ENCODE measurements at regions not wholly inside any gene's neighbourhood (a gene's known extent, or its start where the extent isn't known, plus 50 kb on each side); places are given as distances from the start of the nearest gene placed in this dataset.

- DNase-seq (ENCODE audit: low read depth in 1 of 2, low spot score in 2 of 2): no peak
- Histone ChIP-seq H3K27ac (no peak overlapping the region), H3K27me3 (replicated peaks) (no peaks in the 10 kb centered on the region), H3K4me1 (replicated peaks) (no peaks in the 10 kb centered on the region), H3K9me3 (replicated peaks) (no peaks in the 10 kb centered on the region), H3K4me3 (no peak overlapping the region), H3K36me3 (no peaks in the 10 kb centered on the region)
These were observed 51.2 kb upstream of the PCBD1 start for GRCh38 chr10:70939441-70940003.

- no peak for DNase-seq (ENCODE audit: low read depth in 1 of 2, low spot score in 2 of 2)
- no peaks in the 10 kb centered on the region for H3K36me3 ChIP-seq
- no peak overlapping the region for H3K27ac ChIP-seq
- H3K4me3 ChIP-seq: no peak overlapping the region
- H3K27me3 ChIP-seq (replicated peaks): no peaks in the 10 kb centered on the region
- no peaks in the 10 kb centered on the region for H3K4me1 ChIP-seq (replicated peaks)
- no peaks in the 10 kb centered on the region for H3K9me3 ChIP-seq (replicated peaks)
These were observed 52.6 kb upstream of the PCBD1 start for GRCh38 chr10:70940834-70941568.

GRCh38 chr10:70942125-70942524 is 53.8 kb upstream of the PCBD1 start:
- Histone ChIP-seq H3K36me3 (no peaks in the 10 kb centered on the region), H3K27me3 (replicated peaks) (0 out of 2 replicates have a peak, but pooled peaks cover 5% of the 10 kb centered on the region)

DNA sequence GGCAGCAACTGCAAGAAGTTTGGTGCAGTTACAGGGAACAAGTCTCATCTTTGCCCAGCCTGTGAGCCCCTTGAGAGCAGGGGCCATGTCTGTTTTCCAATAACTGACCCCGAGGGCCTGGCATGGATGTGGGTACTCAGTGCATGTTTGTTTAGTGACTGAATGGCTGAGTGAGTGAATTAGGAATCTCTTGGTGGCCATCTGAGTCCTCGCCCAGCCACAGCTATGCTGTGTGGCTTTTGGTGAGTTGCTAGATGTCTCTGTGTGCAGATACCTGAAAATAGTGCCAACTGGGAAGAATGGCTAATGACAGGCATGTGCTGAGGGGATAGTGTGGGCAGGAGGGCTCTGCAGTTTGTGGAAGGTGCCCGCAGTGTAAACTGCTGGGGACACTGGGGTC is 54.4 kb upstream of the PCBD1 start:
- Histone ChIP-seq H3K4me3 (no peak overlapping the region), H3K27me3 (replicated peaks) (0 out of 2 replicates have a peak, but pooled peaks cover 5% of the 10 kb centered on the region), H3K27ac (no peak overlapping the region), H3K9me3 (replicated peaks) (no peaks in the 10 kb centered on the region), H3K4me1 (replicated peaks) (no peaks in the 10 kb centered on the region), H3K36me3 (no peaks in the 10 kb centered on the region)
- DNase-seq (ENCODE audit: low read depth in 1 of 2, low spot score in 2 of 2): no peak

More at GRCh38 chr10:70942125-70942524, 53.8 kb upstream of the PCBD1 start:
- H3K4me3 ChIP-seq: no peak overlapping the region
- H3K9me3 ChIP-seq (replicated peaks): no peaks in the 10 kb centered on the region
- no peak for DNase-seq (ENCODE audit: low read depth in 1 of 2, low spot score in 2 of 2)
- H3K4me1 ChIP-seq (replicated peaks): no peaks in the 10 kb centered on the region
- H3K27ac ChIP-seq: no peak overlapping the region

- Histone ChIP-seq H3K4me3 (no peak overlapping the region), H3K9me3 (replicated peaks) (no peaks in the 10 kb centered on the region), H3K27me3 (replicated peaks) (0 out of 2 replicates have a peak, but pooled peaks cover 5% of the 10 kb centered on the region), H3K36me3 (no peaks in the 10 kb centered on the region), H3K4me1 (replicated peaks) (no peaks in the 10 kb centered on the region), H3K27ac (no peak overlapping the region)
- DNase-seq (ENCODE audit: low read depth in 1 of 2, low spot score in 2 of 2): no peak
These were observed 54.9 kb upstream of the PCBD1 start for GRCh38 chr10:70943249-70943648.

DNA sequence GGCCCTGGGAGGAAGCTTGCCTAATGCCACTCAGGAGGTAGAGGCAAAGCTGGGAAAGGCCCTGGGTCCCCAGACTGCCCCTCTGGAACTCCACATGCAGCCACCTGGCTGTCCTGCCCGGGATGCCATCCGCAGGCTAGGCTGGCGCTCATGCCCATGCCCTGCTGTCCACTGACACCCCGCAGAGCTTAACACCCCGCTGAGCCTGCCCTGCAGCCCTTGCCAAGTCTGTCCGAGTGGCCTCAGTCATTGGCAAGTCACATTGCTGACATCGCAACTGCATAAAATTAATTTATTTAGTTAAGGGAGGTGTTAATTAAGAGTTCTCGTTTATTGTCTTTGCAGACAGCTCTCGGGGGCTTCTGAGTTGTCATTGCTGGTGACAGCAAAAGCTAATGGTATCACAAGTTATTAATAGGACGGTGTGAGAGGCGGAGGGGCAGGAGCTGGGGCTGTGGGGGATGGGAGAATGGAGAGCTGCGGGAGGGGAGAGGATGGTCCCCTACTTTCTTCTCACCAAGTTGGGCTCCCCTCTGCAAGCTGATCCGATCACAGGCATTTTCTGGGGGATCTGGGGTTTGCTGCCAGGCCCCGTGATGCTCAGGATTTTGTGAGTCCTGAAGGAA is 55.6 kb upstream of the PCBD1 start:
- Histone ChIP-seq H3K9me3 (replicated peaks) (no peaks in the 10 kb centered on the region), H3K27me3 (replicated peaks) (0 out of 2 replicates have a peak, but pooled peaks cover 5% of the 10 kb centered on the region), H3K4me3 (no peak overlapping the region), H3K4me1 (replicated peaks) (no peaks in the 10 kb centered on the region), H3K36me3 (no peaks in the 10 kb centered on the region), H3K27ac (no peak overlapping the region)
- no peak for DNase-seq (ENCODE audit: low read depth in 1 of 2, low spot score in 2 of 2)

DNA sequence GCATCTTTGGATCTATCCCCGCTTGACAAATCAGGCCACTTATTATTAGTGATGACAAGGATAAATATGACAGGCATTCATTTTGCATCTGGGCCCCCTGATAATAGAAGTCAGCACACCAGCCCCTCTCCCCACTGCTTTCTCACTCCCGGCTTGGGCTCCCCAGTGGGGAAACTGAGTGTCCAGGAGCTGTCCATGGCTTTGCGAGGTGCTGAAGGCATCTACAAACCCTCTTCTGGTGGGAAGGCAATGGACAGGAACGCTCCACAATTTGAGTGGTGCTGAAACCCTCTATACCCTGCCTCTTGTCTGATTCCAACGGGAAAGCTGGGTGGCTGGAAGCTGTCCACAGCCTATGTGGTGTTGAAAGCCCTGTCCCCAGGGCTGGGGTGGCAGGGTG is 61.7 kb upstream of the PCBD1 start:
- DNase-seq (ENCODE audit: low read depth in 1 of 2, low spot score in 2 of 2): no peak
- Histone ChIP-seq H3K27ac (no peak overlapping the region), H3K27me3 (replicated peaks) (0 out of 2 replicates have a peak, but pooled peaks cover 7% of the 10 kb centered on the region), H3K4me3 (no peak overlapping the region), H3K36me3 (no peaks in the 10 kb centered on the region), H3K4me1 (replicated peaks) (no peaks in the 10 kb centered on the region), H3K9me3 (replicated peaks) (no peaks in the 10 kb centered on the region)

DNA sequence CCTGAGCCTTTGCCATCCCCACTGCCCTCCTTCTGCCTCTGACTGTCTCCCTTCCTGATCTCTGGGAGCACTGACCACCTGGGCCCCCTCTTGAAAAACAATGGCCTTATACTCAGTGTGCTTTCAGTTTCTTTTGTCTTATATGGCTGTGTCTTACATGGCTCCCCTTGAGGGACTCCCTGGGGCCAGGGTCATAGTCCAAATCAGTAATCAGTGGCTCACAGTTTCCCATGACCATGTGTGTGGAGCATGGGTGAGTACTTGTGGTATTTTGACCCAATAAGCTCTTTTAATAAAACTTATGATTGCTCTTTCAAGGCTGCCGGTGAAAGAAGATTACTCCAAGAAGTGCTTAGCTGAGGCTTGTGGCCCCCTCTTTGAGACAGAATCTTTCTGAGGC is 62.4 kb upstream of the PCBD1 start:
- no peak overlapping the region for H3K27ac ChIP-seq
- H3K27me3 ChIP-seq (replicated peaks): 0 out of 2 replicates have a peak, but pooled peaks cover 7% of the 10 kb centered on the region
- no peak overlapping the region for H3K4me3 ChIP-seq
- DNase-seq (ENCODE audit: low read depth in 1 of 2, low spot score in 2 of 2): no peak
- H3K9me3 ChIP-seq (replicated peaks): no peaks in the 10 kb centered on the region
- no peaks in the 10 kb centered on the region for H3K36me3 ChIP-seq
- no peaks in the 10 kb centered on the region for H3K4me1 ChIP-seq (replicated peaks)

DNA sequence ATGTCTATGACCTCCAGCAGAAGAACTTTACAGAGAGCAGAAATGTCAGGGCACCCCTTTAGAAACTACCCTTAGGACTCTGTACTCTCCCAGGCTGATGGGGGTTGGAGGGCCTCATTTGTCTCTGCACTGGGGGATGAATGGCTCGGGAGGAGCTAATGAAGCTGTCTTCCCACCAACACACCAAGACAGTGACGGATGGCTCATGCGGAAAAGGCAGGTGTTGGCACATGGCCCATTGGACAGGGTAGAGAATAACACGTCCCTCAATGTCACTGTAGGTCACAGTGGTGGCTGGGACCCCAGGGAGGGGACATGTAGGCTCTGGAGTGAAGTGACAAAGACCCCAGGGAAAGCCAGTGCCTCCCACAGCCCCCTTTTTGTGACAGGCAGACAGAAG is 64.0 kb upstream of the PCBD1 start:
- H3K4me3 ChIP-seq: no peak overlapping the region
- no peaks in the 10 kb centered on the region for H3K36me3 ChIP-seq
- no peak for DNase-seq (ENCODE audit: low read depth in 1 of 2, low spot score in 2 of 2)
- H3K9me3 ChIP-seq (replicated peaks): no peaks in the 10 kb centered on the region
- no peaks in the 10 kb centered on the region for H3K4me1 ChIP-seq (replicated peaks)
- no peak overlapping the region for H3K27ac ChIP-seq
- 0 out of 2 replicates have a peak, but pooled peaks cover 3% of the 10 kb centered on the region for H3K27me3 ChIP-seq (replicated peaks)

DNA sequence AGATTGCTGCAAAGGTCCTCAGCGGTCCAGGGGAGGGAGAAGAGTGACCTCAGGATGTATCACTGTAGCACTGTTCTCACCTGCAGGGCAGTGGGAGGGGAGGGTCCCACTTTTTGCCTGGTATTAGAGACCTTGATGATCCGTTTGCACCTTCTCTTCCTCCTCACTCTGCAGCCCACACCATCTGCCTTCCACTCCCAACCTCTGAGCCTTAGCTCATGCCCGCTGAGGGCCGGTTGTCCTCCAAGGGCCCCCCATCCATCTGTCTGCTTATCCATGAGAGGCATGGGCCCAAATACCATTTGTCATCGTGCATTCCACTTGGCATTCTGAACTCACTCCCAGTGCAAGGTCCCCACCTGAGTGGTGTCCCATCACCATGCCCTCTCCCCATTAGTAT is 64.6 kb upstream of the PCBD1 start:
- DNase-seq (ENCODE audit: low read depth in 1 of 2, low spot score in 2 of 2): no peak
- 0 out of 2 replicates have a peak, but pooled peaks cover 3% of the 10 kb centered on the region for H3K27me3 ChIP-seq (replicated peaks)
- no peak overlapping the region for H3K4me3 ChIP-seq
- H3K36me3 ChIP-seq: no peaks in the 10 kb centered on the region
- H3K9me3 ChIP-seq (replicated peaks): no peaks in the 10 kb centered on the region
- H3K27ac ChIP-seq: no peak overlapping the region
- H3K4me1 ChIP-seq (replicated peaks): no peaks in the 10 kb centered on the region

DNA sequence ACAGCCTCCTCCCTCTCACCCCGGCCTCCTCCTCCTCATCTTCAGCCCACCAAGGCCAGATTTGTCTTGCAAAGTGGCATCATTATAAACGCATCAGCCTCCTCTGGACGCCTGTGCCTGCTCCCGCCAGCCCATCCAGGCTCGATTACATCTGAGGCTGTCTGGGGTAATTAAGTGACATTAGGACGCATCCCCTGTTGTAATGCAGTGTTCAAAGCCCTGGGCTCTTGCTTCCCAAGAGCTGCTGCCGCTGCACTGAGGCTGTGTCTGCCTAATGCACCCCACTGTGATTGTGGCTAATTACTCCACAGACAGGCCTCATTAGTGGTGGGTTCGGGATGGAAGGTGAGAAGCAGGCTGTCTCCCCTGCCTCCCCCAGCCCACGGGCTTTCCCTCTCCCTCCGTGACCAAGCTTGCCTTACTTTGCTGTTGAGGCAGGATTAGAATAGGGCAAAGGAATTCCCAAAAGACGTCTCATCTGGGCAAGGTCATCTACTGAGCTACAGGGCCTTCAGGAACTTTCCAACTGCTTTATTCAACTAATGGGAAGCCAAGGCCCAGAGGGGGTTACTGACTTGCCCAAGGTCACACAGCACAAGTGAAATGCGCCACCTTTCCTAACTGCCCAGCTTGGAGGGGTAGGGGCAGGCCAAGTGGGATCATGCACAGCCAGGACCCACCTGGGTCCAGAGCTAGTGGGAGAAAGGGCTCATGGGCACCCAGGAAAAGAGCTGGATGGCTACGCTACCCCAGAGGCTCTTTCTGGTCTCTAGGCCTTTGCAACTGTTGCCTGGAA is 66.2 kb upstream of the PCBD1 start:
- no peak for DNase-seq (ENCODE audit: low read depth in 1 of 2, low spot score in 2 of 2)
- Histone ChIP-seq H3K9me3 (replicated peaks) (no peaks in the 10 kb centered on the region), H3K27ac (no peak overlapping the region), H3K27me3 (replicated peaks) (0 out of 2 replicates have a peak, but pooled peaks cover 3% of the 10 kb centered on the region), H3K4me3 (no peak overlapping the region), H3K36me3 (no peaks in the 10 kb centered on the region), H3K4me1 (replicated peaks) (no peaks in the 10 kb centered on the region)

- H3K4me1 ChIP-seq (replicated peaks): no peaks in the 10 kb centered on the region
- no peaks in the 10 kb centered on the region for H3K36me3 ChIP-seq
- DNase-seq (ENCODE audit: low read depth in 1 of 2, low spot score in 2 of 2): no peak
- no peak overlapping the region for H3K27ac ChIP-seq
- H3K9me3 ChIP-seq (replicated peaks): 0 out of 2 replicates have a peak, but pooled peaks cover 2% of the 10 kb centered on the region
- H3K4me3 ChIP-seq: no peak overlapping the region
- H3K27me3 ChIP-seq (replicated peaks): 0 out of 2 replicates have a peak, but pooled peaks cover 3% of the 10 kb centered on the region
These were observed 67.8 kb upstream of the PCBD1 start for GRCh38 chr10:70956029-70956759.

GRCh38 chr10:70958396-70958795 is 70.0 kb upstream of the PCBD1 start:
- no peaks in the 10 kb centered on the region for H3K27me3 ChIP-seq (replicated peaks)
- no peak for DNase-seq (ENCODE audit: low read depth in 1 of 2, low spot score in 2 of 2)
- H3K9me3 ChIP-seq (replicated peaks): 0 out of 2 replicates have a peak, but pooled peaks cover 2% of the 10 kb centered on the region
- H3K4me1 ChIP-seq (replicated peaks): no peaks in the 10 kb centered on the region
- H3K36me3 ChIP-seq: no peaks in the 10 kb centered on the region
- H3K4me3 ChIP-seq: no peak overlapping the region
- H3K27ac ChIP-seq: no peak overlapping the region

Measured in SJSA1 (cell line).